ENCODE measurements at regions not wholly inside any gene's neighbourhood (a gene's known extent, or its start where the extent isn't known, plus 50 kb on each side); places are given as distances from the start of the nearest gene placed in this dataset.

GRCh38 chr13:83672612-83673011, 209.7 kb downstream of the SLITRK1 start:
- TF ChIP-seq POLR2AphosphoS5 (IDR thresholded peaks at IDR 0.05; ENCODE audit: borderline replicate concordance, low read depth, low read length) (no peak), EZH2 (IDR thresholded peaks at IDR 0.05) (no peak), FOXP2 (optimal IDR thresholded peaks at IDR 0.05; ENCODE audit: control extremely low read depth, extremely low read length, insufficient read depth) (no peak)

Measured in SK-N-MC (cell line).